Inferior parietal cortex (tissue), 1 donor: ENCODE measurements at regions not wholly inside any gene's neighbourhood (a gene's known extent, or its start where the extent isn't known, plus 50 kb on each side); places are given as distances from the start of the nearest gene placed in this dataset.

ENCODE experiments used
- DNase-seq: peaks from one replicate; pipeline ENCODE4 v3.0.0-alpha.2; 2016; ENCODE audit errors: extremely low spot score

GRCh38 chr9:109830545-109830944 is 50.5 kb downstream of the PALM2AKAP2 start:
- DNase-seq, result no peak

DNA sequence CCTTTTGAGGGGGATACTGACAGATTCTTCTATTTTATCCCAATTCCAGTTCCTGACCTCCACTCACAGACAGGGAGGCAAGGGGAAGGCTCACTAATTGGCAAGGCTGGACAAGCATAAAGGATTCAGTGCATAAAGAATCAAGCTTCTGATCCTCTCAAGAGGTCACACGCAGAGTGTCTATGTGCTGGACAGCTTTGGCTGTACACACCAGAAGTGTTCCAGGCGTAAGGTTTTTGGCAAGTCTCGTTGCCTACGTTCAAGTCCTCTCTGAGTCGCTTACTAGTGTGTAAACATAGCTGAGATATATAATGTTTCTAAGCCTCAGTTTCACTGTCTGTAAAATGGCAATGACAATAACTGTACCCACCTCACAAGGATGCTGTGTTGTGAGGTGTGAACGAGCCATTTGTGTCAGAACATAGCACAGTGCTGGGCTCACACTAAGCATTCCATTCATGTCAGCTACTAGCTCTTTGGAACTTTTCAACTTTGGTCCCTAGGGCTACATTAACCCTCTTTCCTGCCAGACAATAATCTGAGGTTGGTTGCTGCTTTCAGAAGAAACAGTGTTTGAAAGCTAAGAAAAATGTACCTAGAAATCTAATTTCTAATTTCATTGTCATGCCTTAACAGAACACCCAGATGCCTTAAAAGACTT is 52.1 kb downstream of the PALM2AKAP2 start:
- DNase-seq, result no peak

GRCh38 chr9:109834855-109835254 is 54.9 kb downstream of the PALM2AKAP2 start:
- no peak for DNase-seq

- no peak for DNase-seq
These were observed 63.6 kb downstream of the PALM2AKAP2 start for GRCh38 chr9:109843641-109844040.

GRCh38 chr9:109845226-109845625 is 65.2 kb downstream of the PALM2AKAP2 start:
- no peak for DNase-seq

GRCh38 chr9:109846776-109847175 is 66.8 kb downstream of the PALM2AKAP2 start:
- no peak for DNase-seq

GRCh38 chr9:109852556-109852955 is 72.6 kb downstream of the PALM2AKAP2 start:
- no peak for DNase-seq

GRCh38 chr9:109855540-109855939 is 75.5 kb downstream of the PALM2AKAP2 start:
- peak; percentile 18 for DNase-seq

DNA sequence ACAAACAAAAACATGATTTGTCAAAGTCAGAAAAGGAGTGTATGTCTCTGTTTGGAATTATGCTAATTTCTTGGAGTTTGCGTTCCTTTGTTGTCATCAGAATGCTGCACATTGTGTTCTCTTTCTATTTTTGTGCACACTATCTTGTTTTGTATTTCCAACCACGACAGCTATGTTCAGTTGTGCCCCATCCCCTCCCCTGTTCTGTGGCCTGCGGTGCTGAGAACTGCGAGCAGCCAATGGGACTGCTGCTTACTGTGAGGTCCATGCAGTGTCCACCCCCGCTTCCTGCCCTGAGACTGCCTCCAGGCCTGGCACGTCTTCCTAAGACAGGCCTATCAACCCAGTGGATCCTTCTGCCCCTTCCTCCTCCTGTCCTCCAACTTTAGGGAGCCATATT is 76.8 kb downstream of the PALM2AKAP2 start:
- peak; percentile 80 for DNase-seq

- no peak for DNase-seq
These were observed 77.3 kb downstream of the PALM2AKAP2 start for GRCh38 chr9:109857336-109857735.

DNA sequence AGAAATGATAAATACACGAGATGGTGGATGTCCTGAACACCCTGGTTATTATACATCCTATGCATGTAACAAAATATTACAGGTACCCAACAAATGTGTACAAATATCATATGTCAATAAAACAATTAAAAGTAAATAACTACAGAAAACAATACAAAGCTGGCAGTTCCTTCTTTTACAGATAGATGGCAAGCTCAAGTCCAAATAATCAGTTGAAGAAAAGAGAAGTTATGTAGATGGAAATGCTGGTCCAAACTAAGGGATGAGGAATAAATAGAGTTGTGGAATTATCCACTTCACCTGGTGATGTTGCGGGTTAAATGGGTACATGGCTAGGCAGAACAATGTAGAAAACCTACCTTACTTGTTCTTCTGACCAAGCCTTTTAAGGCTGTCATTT is 79.4 kb downstream of the PALM2AKAP2 start:
- DNase-seq, result no peak

DNA sequence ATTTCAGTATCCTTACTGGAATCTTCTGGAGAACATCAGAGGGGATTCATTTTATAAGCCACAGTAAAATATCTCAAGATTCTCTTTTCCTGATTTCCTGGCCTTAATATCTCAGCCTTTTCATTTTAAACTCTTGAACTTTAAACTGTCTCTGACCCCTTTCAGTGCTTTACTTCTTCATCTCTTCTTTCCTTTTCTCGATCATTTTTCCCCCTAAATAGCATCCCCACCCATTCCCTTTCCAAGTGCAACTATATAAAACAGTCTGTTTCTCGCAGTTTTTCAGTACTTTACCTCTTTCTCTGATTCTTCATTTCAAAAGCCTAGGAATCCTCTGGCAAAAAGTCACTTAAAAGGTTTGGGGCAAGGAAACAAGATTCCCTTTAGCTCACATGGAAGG is 80.5 kb downstream of the PALM2AKAP2 start:
- no peak for DNase-seq

DNA sequence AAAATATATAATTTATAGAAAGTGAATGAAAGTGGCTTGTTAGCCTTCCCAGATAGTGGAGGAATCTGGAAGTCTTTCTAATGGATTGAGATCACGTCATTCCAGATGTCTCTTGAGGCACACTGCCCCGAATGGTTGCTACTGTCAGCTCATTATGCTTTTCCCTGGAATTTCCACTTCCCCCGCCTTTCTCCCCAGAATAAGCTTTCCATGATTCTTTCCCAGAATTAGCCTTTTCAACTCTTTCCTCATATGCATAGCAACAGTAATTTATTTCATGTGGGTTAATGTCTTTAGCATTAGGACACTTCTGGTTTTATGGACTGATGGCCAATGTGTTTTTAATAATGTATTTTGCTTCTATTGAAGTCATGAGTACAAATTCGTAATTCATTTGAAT is 81.5 kb downstream of the PALM2AKAP2 start:
- DNase-seq, result no peak

DNA sequence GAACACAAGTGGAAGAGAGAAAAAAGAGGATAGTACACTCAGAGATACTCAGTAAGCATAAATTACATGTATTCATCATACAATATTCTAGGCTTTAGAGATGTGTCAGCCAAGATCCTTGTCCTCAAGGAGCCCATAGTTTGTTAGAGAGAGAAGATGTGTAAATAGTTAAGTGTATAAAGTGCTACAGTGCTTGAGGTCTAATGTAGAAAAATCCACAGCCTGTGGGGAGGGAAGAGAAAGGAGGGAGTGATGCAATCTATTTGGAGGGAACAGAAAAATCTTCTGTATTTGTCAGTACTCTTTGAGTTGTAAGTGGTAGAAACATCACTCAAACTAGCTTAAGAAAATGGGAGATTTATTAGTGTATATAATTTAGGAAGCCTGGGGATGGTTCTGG is 81.9 kb downstream of the PALM2AKAP2 start:
- no peak for DNase-seq

- no peak for DNase-seq
These were observed 82.5 kb downstream of the PALM2AKAP2 start for GRCh38 chr9:109862452-109862851.

- DNase-seq, result no peak
These were observed 84.0 kb downstream of the PALM2AKAP2 start for GRCh38 chr9:109863961-109864360.

DNA sequence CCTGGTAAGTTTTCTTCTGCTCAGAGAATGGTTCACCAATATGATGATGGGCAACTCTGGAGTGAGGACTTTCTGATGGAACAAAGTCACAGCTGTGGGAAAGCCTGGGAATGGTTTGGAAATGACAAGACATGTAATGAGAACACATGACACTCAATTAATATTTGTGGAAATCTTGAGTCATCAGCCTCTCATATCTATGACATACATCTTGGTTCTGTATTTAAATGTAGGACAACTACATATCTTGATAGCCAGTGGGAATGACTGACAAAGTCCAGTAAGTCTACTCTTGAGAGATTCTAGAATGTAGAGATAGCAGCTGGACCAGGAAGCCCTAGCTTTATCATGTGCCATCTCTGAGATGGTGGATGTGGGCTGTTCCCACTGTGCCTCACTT is 85.5 kb downstream of the PALM2AKAP2 start:
- no peak for DNase-seq

DNA sequence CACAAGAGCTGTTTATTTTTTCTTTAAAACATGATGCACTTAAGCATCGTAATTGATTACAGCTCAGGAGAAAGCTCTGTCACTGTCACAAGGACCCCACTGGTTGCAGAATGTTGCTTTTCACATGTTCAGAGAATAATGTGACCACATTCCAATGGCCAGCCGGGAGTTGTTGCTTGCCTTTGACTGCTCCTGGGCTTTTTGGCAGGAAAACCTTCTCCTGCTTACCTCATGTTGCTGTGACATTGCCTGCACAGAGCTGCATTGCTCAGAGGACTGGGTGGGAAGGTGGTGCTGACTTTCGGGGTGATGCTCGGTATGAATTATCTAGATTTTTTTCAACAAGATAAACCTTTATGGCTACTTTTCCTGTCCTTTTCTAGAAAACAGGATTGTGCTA is 88.2 kb downstream of the PALM2AKAP2 start:
- DNase-seq, result peak; percentile 69

DNA sequence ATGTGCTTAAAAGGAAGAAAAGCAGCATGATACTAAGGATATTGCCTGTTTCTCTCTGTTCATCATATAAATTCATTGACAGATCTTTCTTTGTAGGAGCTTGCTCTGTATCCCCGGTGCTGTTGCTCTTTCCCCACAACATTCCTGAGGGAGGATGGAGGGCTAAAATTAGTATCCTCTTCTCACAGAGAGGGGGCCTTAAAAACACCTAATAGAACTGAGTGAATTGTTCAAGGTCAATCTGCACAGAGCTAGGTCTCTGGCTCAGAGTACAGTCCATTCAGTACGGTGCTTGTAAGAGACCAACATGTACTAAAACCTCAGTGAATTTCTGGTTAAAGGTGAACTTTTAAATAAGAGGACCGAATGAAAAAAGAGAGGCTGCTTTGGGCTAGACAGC is 88.7 kb downstream of the PALM2AKAP2 start:
- no peak for DNase-seq

GRCh38 chr9:109870365-109870764 is 90.4 kb downstream of the PALM2AKAP2 start:
- DNase-seq, result no peak

DNA sequence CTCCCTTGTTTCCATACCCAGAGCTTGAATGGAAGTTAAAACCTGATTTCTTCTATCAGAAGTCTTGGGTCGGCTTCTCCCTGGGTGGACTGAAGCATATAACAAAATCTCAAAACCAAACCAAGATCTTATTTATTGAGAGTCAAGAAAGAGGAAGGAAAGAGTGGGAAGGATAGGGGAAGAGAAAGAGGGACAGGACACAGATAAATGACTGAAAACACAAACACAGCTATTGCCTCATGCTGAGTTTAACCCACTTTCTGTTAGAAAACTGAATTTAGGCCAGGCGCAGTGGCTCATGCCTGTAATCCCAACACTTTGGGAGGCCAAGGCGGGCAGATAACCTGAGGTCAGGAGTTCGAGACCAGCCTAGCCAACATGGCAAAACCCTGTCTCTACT is 92.9 kb downstream of the PALM2AKAP2 start:
- no peak for DNase-seq

DNA sequence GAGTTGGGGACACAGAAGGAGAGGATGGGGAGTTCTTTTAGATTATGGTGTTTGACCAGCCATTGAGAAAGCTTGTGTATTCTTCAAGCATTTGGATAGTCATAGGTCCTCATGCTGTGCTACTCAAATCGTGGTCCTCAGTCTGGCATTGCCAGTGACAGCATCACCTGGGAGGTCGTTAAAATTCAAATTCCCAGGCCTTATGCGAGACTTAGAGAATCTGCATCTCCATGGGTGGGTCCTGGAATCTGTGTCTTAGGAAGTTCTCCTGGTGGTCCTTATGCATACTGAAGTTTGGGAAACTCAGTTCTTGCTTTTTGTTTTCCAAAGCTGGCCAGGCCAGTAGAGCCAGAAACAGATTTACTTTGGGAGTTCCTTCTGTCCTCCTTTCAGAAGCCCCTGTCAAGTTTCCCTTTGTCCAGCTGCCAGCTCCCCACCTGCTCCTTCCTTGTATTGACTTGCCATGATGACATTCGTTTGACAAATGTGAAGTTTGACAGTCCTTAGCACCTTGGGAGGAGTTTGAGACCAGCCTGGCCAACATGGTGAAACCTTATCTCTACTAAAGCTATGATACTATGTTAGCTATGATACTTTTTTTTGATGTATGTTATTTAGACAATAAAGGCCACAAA is 95.6 kb downstream of the PALM2AKAP2 start:
- no peak for DNase-seq

GRCh38 chr9:109880276-109881169 is 100.5 kb downstream of the PALM2AKAP2 start:
- no peak for DNase-seq
